Suprapubic skin (tissue), 3 donors: ENCODE measurements at regions not wholly inside any gene's neighbourhood (a gene's known extent, or its start where the extent isn't known, plus 50 kb on each side); places are given as distances from the start of the nearest gene placed in this dataset.

Source experiments
- POLR2A ChIP-seq, 2 donors: fragments of 450-650 bp; IDR thresholded peaks; one replicate each; pipeline ENCODE4 v1.6.1; 2017; ENCODE audit warnings: antibody characterized with exemption in 2 of 2, mild to moderate bottlenecking in 2 of 2, moderate library complexity in 2 of 2
- TF ChIP-seq, protein P1 (sequence below), 2 donors: fragments of 200-600 bp in 1 of 2; fragments of 450-650 bp in 1 of 2; sonication (generic) in 1 of 2; IDR thresholded peaks; one replicate each; pipeline ENCODE4 v1.5.1; 2016 to 2019; ENCODE audit warnings: antibody characterized with exemption in 2 of 2, mild to moderate bottlenecking in 1 of 2, moderate library complexity in 1 of 2

DNA sequence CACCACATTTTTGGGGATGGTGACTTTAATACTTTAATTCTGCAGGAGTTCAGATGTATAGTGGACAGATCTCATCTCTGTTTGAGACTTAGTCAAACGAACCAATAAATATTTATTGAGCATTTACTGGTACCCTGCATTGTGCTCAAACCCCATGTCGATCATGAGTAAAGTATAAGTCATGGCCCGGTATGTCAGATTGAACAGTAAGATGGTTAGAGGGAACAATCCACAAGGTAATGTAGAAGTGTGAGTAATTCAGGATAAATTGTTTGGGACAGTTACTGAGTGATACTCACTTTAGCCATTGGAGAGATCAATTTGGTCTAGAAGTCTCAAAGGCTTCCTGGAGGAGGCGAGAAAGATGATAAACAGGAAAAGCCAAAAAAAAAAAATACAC is 265.5 kb upstream of the C2CD4B start:
- TF ChIP-seq, protein P1, sequence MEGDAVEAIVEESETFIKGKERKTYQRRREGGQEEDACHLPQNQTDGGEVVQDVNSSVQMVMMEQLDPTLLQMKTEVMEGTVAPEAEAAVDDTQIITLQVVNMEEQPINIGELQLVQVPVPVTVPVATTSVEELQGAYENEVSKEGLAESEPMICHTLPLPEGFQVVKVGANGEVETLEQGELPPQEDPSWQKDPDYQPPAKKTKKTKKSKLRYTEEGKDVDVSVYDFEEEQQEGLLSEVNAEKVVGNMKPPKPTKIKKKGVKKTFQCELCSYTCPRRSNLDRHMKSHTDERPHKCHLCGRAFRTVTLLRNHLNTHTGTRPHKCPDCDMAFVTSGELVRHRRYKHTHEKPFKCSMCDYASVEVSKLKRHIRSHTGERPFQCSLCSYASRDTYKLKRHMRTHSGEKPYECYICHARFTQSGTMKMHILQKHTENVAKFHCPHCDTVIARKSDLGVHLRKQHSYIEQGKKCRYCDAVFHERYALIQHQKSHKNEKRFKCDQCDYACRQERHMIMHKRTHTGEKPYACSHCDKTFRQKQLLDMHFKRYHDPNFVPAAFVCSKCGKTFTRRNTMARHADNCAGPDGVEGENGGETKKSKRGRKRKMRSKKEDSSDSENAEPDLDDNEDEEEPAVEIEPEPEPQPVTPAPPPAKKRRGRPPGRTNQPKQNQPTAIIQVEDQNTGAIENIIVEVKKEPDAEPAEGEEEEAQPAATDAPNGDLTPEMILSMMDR (IDR thresholded peaks at IDR 0.05) = no peak
- TF ChIP-seq POLR2A (IDR thresholded peaks at IDR 0.05) = no peak
